ENCODE measurements at regions not wholly inside any gene's neighbourhood (a gene's known extent, or its start where the extent isn't known, plus 50 kb on each side); places are given as distances from the start of the nearest gene placed in this dataset.

DNA sequence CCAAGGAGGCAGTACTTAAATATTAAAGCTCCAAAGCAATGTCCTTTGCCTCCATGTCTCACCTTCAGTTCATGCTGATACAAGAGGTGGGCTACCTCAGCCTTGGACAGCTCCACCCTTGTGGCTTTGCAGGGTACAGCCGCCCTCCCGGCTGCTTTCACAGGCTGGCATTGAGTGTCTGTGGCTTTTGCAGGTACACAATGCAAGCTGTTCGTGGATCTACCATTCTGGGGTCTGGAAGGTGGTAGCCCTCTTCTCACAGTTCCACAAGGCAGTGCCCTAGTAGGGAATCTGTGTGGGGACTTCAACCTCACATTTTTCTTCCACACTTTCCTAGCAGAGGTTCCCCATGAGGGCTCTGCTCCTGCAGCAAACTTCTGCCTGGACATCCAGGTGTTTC lies 324.8 kb downstream of the COL11A1 start:
- TF ChIP-seq, protein P1, sequence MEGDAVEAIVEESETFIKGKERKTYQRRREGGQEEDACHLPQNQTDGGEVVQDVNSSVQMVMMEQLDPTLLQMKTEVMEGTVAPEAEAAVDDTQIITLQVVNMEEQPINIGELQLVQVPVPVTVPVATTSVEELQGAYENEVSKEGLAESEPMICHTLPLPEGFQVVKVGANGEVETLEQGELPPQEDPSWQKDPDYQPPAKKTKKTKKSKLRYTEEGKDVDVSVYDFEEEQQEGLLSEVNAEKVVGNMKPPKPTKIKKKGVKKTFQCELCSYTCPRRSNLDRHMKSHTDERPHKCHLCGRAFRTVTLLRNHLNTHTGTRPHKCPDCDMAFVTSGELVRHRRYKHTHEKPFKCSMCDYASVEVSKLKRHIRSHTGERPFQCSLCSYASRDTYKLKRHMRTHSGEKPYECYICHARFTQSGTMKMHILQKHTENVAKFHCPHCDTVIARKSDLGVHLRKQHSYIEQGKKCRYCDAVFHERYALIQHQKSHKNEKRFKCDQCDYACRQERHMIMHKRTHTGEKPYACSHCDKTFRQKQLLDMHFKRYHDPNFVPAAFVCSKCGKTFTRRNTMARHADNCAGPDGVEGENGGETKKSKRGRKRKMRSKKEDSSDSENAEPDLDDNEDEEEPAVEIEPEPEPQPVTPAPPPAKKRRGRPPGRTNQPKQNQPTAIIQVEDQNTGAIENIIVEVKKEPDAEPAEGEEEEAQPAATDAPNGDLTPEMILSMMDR (IDR thresholded peaks at IDR 0.05): no peak
- no peak for TF ChIP-seq POLR2A (IDR thresholded peaks at IDR 0.05)

Data from thyroid gland (tissue), 4 donors.